Keratinocyte (primary cell): ENCODE measurements at regions not wholly inside any gene's neighbourhood (a gene's known extent, or its start where the extent isn't known, plus 50 kb on each side); places are given as distances from the start of the nearest gene placed in this dataset.

Experiments used
- EZH2 ChIP-seq: IDR thresholded peaks from one replicate; pipeline ENCODE4 v1.6.1; 2012; ENCODE audit warnings: inconsistent platforms, mild to moderate bottlenecking, low read length, moderate library complexity
- TF ChIP-seq, protein P1 (sequence below), 3 experiments: IDR thresholded peaks in 1 of 3; conservative IDR thresholded peaks in 1 of 3; optimal IDR thresholded peaks in 1 of 3; 2 replicates in 2 of 3; 3 replicates in 1 of 3; pipeline versions ENCODE3 to v1.5.1; 2011; ENCODE audit warnings: low read length in 3 of 3, mild to moderate bottlenecking in 3 of 3, moderate library complexity in 2 of 3, control low read depth in 1 of 3, inconsistent platforms in 1 of 3; ENCODE audit not compliant: insufficient read depth in 2 of 3; ENCODE audit errors: extremely low read depth in 1 of 3

- TF ChIP-seq EZH2, result no peak
- TF ChIP-seq, protein P1, sequence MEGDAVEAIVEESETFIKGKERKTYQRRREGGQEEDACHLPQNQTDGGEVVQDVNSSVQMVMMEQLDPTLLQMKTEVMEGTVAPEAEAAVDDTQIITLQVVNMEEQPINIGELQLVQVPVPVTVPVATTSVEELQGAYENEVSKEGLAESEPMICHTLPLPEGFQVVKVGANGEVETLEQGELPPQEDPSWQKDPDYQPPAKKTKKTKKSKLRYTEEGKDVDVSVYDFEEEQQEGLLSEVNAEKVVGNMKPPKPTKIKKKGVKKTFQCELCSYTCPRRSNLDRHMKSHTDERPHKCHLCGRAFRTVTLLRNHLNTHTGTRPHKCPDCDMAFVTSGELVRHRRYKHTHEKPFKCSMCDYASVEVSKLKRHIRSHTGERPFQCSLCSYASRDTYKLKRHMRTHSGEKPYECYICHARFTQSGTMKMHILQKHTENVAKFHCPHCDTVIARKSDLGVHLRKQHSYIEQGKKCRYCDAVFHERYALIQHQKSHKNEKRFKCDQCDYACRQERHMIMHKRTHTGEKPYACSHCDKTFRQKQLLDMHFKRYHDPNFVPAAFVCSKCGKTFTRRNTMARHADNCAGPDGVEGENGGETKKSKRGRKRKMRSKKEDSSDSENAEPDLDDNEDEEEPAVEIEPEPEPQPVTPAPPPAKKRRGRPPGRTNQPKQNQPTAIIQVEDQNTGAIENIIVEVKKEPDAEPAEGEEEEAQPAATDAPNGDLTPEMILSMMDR (optimal IDR thresholded peaks at IDR 0.05 in 1 of 3, IDR thresholded peaks at IDR 0.05 in 1 of 3, conservative IDR thresholded peaks at IDR 0.05 in 1 of 3; ENCODE audit: extremely low read depth in 1 of 3, insufficient read depth in 2 of 3, low read length in 3 of 3), result no peak
Measured at GRCh38 chr7:47056731-47057130, 525.2 kb downstream of the TNS3 start.
